GM12878 (cell line): ENCODE measurements at regions not wholly inside any gene's neighbourhood (a gene's known extent, or its start where the extent isn't known, plus 50 kb on each side); places are given as distances from the start of the nearest gene placed in this dataset.

Experiments used
- ATAC-seq: fragments of 200-7000 bp; cut with Tn5 transposase; 3 replicates; pipeline ENCODE4 v1.9.1; 2020; ENCODE audit warnings: mild to moderate bottlenecking, moderate library complexity
- BruUV-seq: library from RNA; stranded (reverse); fragments of 400-500 nt; replicated peaks from 2 replicates; lab custom pipeline; 2021; lab: Mats Ljungman, UMichigan
- CTCF ChIA-PET: fragments of 300-600 bp; sonication (Branson Sonifier 250); formaldehyde crosslinking; extraction: SDS; loops from one replicate; lab custom pipeline; 2021; ENCODE audit warnings: inconsistent platforms; lab: Yijun Ruan, JAX
- POLR2A ChIA-PET: fragments of 350-600 bp; formaldehyde crosslinking; extraction: SDS; loops from one replicate; lab custom pipeline; 2021; ENCODE audit warnings: inconsistent platforms; lab: Charles Lee
- RAD21 ChIA-PET: fragments of 300-600 bp; sonication (Branson Sonifier 250); formaldehyde crosslinking; loops from one replicate; lab custom pipeline; 2023; ENCODE audit warnings: antibody characterized with exemption; ENCODE audit not compliant: unreplicated experiment; lab: Charles Lee
- SMC1A ChIA-PET: fragments of 300-600 bp; sonication (Branson Sonifier 250); formaldehyde crosslinking; loops from one replicate; lab custom pipeline; 2023; ENCODE audit not compliant: unreplicated experiment, uncharacterized antibody; lab: Charles Lee
- DNase-seq: peaks from one replicate; pipeline ENCODE4 v3.0.0-alpha.2; 2011; ENCODE audit warnings: low read depth, low spot score
- FAIRE-seq: peaks from 3 replicates; lab custom pipeline; 2011; peaks lifted over from hg19 to GRCh38; lab: Jason Lieb, UNC
- H2AFZ ChIP-seq: 2 replicates; pipeline ENCODE4 v1.6.0; 2011; ENCODE audit warnings: low read depth, low read length, control low read depth; ENCODE audit not compliant: control insufficient read depth
- H3K27ac ChIP-seq: 2 replicates; pipeline ENCODE4 v1.5.1; 2011; ENCODE audit warnings: control low read depth; ENCODE audit not compliant: control insufficient read depth, insufficient read depth
- H3K27me3 ChIP-seq, 2 experiments: replicated peaks in 1 of 2; 2 replicates each; pipeline versions ENCODE4 v1.6.0 to v1.6.1; 2011; ENCODE audit warnings: low read length in 1 of 2; ENCODE audit not compliant: control insufficient read depth in 2 of 2, insufficient read depth in 2 of 2
- H3K36me3 ChIP-seq, 2 experiments: 2 replicates each; pipeline ENCODE4 v1.5.1; 2011; ENCODE audit warnings: low read length in 1 of 2; ENCODE audit not compliant: control insufficient read depth in 2 of 2, insufficient read depth in 2 of 2
- H3K4me1 ChIP-seq: 2 replicates; pipeline ENCODE4 v1.6.1; 2011; ENCODE audit warnings: mild to moderate bottlenecking, low read length, moderate library complexity, mixed read lengths; ENCODE audit not compliant: control insufficient read depth, insufficient read depth
- H3K4me2 ChIP-seq: 2 replicates; pipeline ENCODE4 v1.6.0; 2011; ENCODE audit warnings: control low read depth; ENCODE audit not compliant: control insufficient read depth, insufficient read depth
- H3K4me3 ChIP-seq: fragments of 200-600 bp; sonication (generic); 2 replicates; pipeline ENCODE4 v1.5.1; 2016
- H3K79me2 ChIP-seq: 2 replicates; pipeline ENCODE4 v1.6.0; 2011; ENCODE audit warnings: low read length; ENCODE audit not compliant: control insufficient read depth, insufficient read depth
- H3K9ac ChIP-seq: 2 replicates; pipeline ENCODE4 v1.8.0; 2011; ENCODE audit warnings: low read length, control low read depth, mixed read lengths; ENCODE audit not compliant: control insufficient read depth, insufficient read depth
- H3K9me3 ChIP-seq: replicated peaks from 3 replicates; pipeline ENCODE4 v1.5.1; 2011; ENCODE audit warnings: mild to moderate bottlenecking, low read length; ENCODE audit not compliant: control insufficient read depth, insufficient read depth
- H4K20me1 ChIP-seq: 2 replicates; pipeline ENCODE4 v1.6.0; 2011; ENCODE audit not compliant: control insufficient read depth, insufficient read depth
- ATF2 ChIP-seq: IDR thresholded peaks from 2 replicates; pipeline ENCODE4 v1.6.1; 2012; ENCODE audit warnings: low read length, inconsistent platforms
- BACH1 ChIP-seq: fragments of 450-650 bp; IDR thresholded peaks from 2 replicates; pipeline ENCODE4 v1.6.1; 2017; ENCODE audit warnings: mild to moderate bottlenecking, borderline replicate concordance
- EED ChIP-seq: sonication (generic); IDR thresholded peaks from 2 replicates; pipeline ENCODE4 v1.6.1; 2016; ENCODE audit warnings: antibody characterized with exemption, low read depth
- EP300 ChIP-seq, 2 experiments: fragments of 150-350 bp in 1 of 2; IDR thresholded peaks; 2 replicates each; pipeline ENCODE4 v1.6.1; 2011 to 2012; ENCODE audit warnings: low read depth in 2 of 2, low read length in 2 of 2, borderline replicate concordance in 1 of 2, improper control_type of control experiment in 1 of 2, inconsistent platforms in 1 of 2; ENCODE audit not compliant: control insufficient read depth in 1 of 2
- GABPA ChIP-seq: IDR thresholded peaks from 2 replicates; pipeline ENCODE4 v1.6.1; 2014; ENCODE audit warnings: antibody characterized with exemption, low read depth, mild to moderate bottlenecking, inconsistent platforms
- JUND ChIP-seq: IDR thresholded peaks from 2 replicates; pipeline ENCODE4 v1.6.1; 2012; ENCODE audit warnings: low read depth, mild to moderate bottlenecking, low read length, improper control_type of control experiment, moderate library complexity
- NR2C2 ChIP-seq: IDR thresholded peaks from 2 replicates; pipeline ENCODE4 v1.6.1; 2011; ENCODE audit warnings: borderline replicate concordance, low read depth; ENCODE audit not compliant: control insufficient read depth, insufficient read length
- RAD21 ChIP-seq: IDR thresholded peaks from 2 replicates; pipeline ENCODE4 v1.6.1; 2011; ENCODE audit warnings: mild to moderate bottlenecking, low read depth, low read length, moderate library complexity; ENCODE audit not compliant: insufficient read depth
- SMC3 ChIP-seq: IDR thresholded peaks from 2 replicates; pipeline ENCODE4 v1.6.1; 2011; ENCODE audit warnings: low read length, improper control_type of control experiment, borderline replicate concordance
- ZNF622 ChIP-seq: fragments of 450-650 bp; IDR thresholded peaks from 2 replicates; pipeline ENCODE4 v1.6.1; 2017; ENCODE audit warnings: mild to moderate bottlenecking, inconsistent platforms
- WGBS: methylation state at CpG from one replicate; pipeline ENCODE4 v1.1.6; 2016; ENCODE audit warnings: low lambda C conversion rate; ENCODE audit not compliant: insufficient replicate concordance, insufficient coverage; ENCODE audit errors: missing lambda C conversion rate; 5-methylcytosine and 5-hydroxymethylcytosine counted together
- in situ Hi-C: fragments of 300-500 bp; cut with MboI; formaldehyde crosslinking; loops from 9 replicates; pipeline ENCODE4 v1.14.3; 2018; ENCODE audit warnings: mixed read lengths
- intact Hi-C: fragments of 100-400 bp; cut with micrococcal nuclease; formaldehyde crosslinking; loops from one replicate; pipeline ENCODE4 v1.14.2; 2022; ENCODE audit not compliant: unreplicated experiment

DNA sequence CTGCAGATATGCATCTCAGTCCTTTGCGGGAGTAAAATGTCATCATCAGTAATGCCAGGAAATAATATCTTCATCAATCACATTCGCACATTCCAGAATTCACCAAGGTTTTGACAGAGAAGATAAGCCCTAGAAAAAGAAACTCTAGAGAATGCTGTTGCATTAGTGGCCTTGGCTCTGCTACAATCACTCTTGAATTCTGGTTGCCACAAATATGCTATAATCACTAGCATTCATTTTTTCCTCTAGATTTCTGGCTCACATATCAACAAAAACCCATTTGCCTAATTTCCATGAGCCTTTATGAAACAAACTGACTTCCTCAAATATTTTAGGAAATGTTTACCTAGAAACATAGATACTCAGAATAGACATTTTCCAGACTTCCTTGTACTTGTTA, 653.4 kb downstream of the ANXA1 start:
- no peaks in the 10 kb centered on the region for H3K36me3 ChIP-seq
- WGBS: 61% methylated on average over 2 of the region's 2 CpGs
- RAD21 ChIA-PET: no interaction called here
- no peaks in the 10 kb centered on the region for H3K9me3 ChIP-seq
- H3K27me3 ChIP-seq: no peaks in the 10 kb centered on the region
- H3K4me2 ChIP-seq: no peak overlapping the region
- no peak overlapping the region for H3K4me3 ChIP-seq
- H3K4me1 ChIP-seq: no peaks in the 10 kb centered on the region
- H4K20me1 ChIP-seq: no peaks in the 10 kb centered on the region
- intact Hi-C loops (no loop called here), in situ Hi-C loops (no loop called here)
- POLR2A ChIA-PET: no interaction called here
- SMC1A ChIA-PET: no interaction called here
- FAIRE-seq (no peak), ATAC-seq (no peak), DNase-seq (no peak)
- H3K27ac ChIP-seq: no peak overlapping the region
- CTCF ChIA-PET: no interaction called here
- BruUV-seq: no TSS peak
- no peaks in the 10 kb centered on the region for H3K79me2 ChIP-seq
- no peak overlapping the region for H2AFZ ChIP-seq
- TF ChIP-seq BACH1 (no peak), JUND (no peak), RAD21 (no peak), ATF2 (no peak), EP300 (IDR thresholded peaks at IDR 0.05; ENCODE audit: borderline replicate concordance in 1 of 2, control insufficient read depth in 1 of 2, low read depth in 2 of 2, low read length in 2 of 2) (no peak), NR2C2 (no peak), ZNF622 (no peak), GABPA (no peak), SMC3 (no peak), EED (no peak)
- no peak overlapping the region for H3K9ac ChIP-seq
